Left colon (tissue), 2 donors: ENCODE measurements at regions not wholly inside any gene's neighbourhood (a gene's known extent, or its start where the extent isn't known, plus 50 kb on each side); places are given as distances from the start of the nearest gene placed in this dataset.

Source experiments
- ATAC-seq: fragments of 200-7000 bp; cut with Tn5 transposase; one replicate; pipeline ENCODE4 v1.9.1; 2020; ENCODE audit warnings: mild to moderate bottlenecking, moderate library complexity
- DNase-seq, 2 donors: peaks; one replicate each; pipeline ENCODE4 v3.0.0-alpha.2; 2020
- intact Hi-C, 2 donors: fragments of 100-400 bp; cut with DNase I in 1 of 2; cut with micrococcal nuclease in 1 of 2; formaldehyde crosslinking; loops; one replicate each; pipeline versions ENCODE4 v1.11.2 to v1.14.0; 2022; cut with DNase I, micrococcal nuclease
- donor health status: DM: no; HTN: no; CAD: no.
- donor health status: DM: yes; HTN: yes; CAD: no.

GRCh38 chr20:9926476-9926875 is 87.6 kb upstream of the PAK5 start:
- intact Hi-C loops = no loop called here
- DNase-seq = no peak
- ATAC-seq = no peak

GRCh38 chr20:9926007-9926406 is 87.1 kb upstream of the PAK5 start:
- intact Hi-C loops = no loop called here
- ATAC-seq = no peak
- no peak for DNase-seq

- DNase-seq (no peak), ATAC-seq (no peak)
- intact Hi-C loops = no loop called here
These were observed 84.8 kb upstream of the PAK5 start for GRCh38 chr20:9923648-9924047.

GRCh38 chr20:9920866-9921265 is 82.0 kb upstream of the PAK5 start:
- no peak for DNase-seq
- ATAC-seq = peak; percentile 77
- intact Hi-C loops = no loop called here

- intact Hi-C loops = no loop called here
- no peak for DNase-seq
- ATAC-seq = no peak
These were observed 80.6 kb upstream of the PAK5 start for GRCh38 chr20:9919271-9920014.

- DNase-seq = no peak
- no peak for ATAC-seq
- intact Hi-C loops = no loop called here
These were observed 79.5 kb upstream of the PAK5 start for GRCh38 chr20:9918348-9918747.

GRCh38 chr20:9916761-9917160 is 77.9 kb upstream of the PAK5 start:
- no peak for DNase-seq
- ATAC-seq = no peak
- intact Hi-C loops = no loop called here

GRCh38 chr20:9912858-9913434 is 74.1 kb upstream of the PAK5 start:
- intact Hi-C loops = loop anchor here in 1 of 2 donors (5.0 kb wide), 1 partner anchor 296 kb away; no protein-coding TSS in a partner anchor
- DNase-seq (peak in 1 of 2 donors; percentile 48), ATAC-seq (no peak)

- intact Hi-C loops = loop anchor here in 1 of 2 donors (5.0 kb wide), 1 partner anchor 295 kb away; no protein-coding TSS in a partner anchor
- DNase-seq = no peak
- no peak for ATAC-seq
These were observed 73.4 kb upstream of the PAK5 start for GRCh38 chr20:9912290-9912689.

GRCh38 chr20:9911519-9911918 is 72.6 kb upstream of the PAK5 start:
- intact Hi-C loops = loop anchor here in 1 of 2 donors (5.0 kb wide), 1 partner anchor 294 kb away; no protein-coding TSS in a partner anchor
- DNase-seq (no peak), ATAC-seq (no peak)

GRCh38 chr20:9909167-9909566 is 70.3 kb upstream of the PAK5 start:
- intact Hi-C loops = no loop called here
- no peak for ATAC-seq
- DNase-seq = no peak

- DNase-seq = peak in 1 of 2 donors; percentile 4
- no peak for ATAC-seq
These were observed 64.3 kb upstream of the PAK5 start for GRCh38 chr20:9903048-9903655.

GRCh38 chr20:9889270-9889981 is 50.5 kb upstream of the PAK5 start:
- ATAC-seq (peak; percentile 31), DNase-seq (no peak)
- intact Hi-C loops = no loop called here

More at GRCh38 chr20:9903048-9903655, 64.3 kb upstream of the PAK5 start:
- intact Hi-C loops = no loop called here
